ENCODE measurements at regions not wholly inside any gene's neighbourhood (a gene's known extent, or its start where the extent isn't known, plus 50 kb on each side); places are given as distances from the start of the nearest gene placed in this dataset.
"Not testable (repeated sequence)": the region's sequence is repeated elsewhere in the genome, so short reads cannot be mapped to it uniquely, and the experiment has no call there.

DNA sequence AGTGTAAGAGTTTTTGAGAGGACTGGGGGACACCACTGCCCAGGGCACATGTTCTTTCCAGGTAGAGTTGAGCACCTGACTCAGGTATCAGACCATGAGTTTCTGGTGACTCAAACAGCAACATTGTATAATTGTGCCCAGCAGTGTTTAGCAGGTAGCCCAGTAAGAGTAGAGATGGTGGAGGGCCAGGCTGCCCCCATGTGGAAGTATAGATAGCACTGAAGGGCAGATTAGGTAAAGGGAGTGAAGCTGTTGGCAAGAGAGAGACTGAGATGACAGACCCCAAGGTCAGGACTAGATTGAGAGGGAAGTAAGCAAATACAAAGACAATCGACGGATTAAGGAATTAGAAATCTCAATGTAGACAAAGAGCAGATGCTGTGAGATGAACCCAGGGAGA lies 74.6 kb downstream of the TRIM42 start:
- CTCF ChIA-PET, result no interaction called here
- POLR2A ChIA-PET, result interaction anchor here (0.7 kb wide), 1 partner anchor 883 kb away, joined by 3 read pairs; no protein-coding TSS in a partner anchor

DNA sequence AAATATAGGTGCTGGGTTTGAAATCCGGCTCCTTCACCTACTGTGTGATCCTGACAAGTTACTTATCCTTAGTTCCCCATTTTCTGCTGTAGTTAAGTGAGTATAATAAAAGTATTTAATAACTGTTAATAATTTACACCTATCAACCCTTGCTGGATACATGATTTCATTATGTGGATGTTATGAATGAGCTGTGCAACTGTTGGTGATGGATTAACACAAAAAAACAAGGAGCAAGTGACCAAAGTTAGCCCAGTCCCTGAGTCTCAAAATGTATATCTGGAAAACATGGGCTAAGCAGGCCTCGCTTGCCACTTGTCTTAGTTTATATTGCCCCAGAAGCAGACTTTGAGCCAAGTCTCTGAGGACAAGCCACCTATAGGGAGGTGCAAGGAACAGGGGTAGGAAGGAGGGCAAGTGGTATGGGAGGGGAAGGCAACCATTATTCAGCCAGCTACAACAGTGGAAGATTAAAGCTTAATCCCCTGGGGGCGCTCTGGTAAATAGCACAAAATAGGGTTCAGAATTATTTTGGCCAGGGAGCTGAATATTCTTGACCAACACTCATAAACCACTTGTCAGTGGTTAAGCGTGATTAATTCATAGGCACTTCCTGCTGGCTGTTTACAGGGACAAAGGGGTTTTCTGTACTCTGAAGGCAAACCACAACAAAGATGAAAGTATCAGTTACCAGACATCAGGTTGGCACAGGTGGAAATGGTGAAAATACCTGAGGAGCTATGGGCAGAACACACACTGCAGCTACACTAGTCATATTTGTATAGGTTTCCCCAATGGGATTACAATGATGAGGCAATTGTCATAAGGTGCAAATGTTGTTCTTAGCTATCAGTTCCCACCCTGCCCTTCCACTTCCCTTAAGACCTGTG lies 76.2 kb downstream of the TRIM42 start:
- ChIA-PET POLR2A (no interaction called here), CTCF (no interaction called here)

DNA sequence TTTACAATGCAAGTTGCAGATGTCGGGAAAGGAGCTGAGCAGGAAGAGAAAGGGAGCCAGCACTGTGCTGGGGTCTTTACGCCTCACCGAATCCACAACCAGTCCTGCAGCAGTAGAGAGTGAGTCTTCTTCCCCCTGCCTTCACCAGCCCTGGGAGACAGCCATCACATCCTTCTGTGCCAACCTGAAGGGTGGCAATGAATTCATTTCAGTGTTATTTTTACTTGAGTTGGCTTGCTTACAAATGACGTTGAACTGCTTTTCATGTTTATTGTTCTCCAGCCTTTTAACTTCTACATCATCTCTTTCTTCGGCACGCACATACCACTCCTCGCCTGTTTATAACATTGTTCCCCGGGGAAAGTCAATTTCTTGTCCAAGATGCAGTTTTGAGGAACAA lies 77.1 kb downstream of the TRIM42 start:
- POLR2A ChIA-PET, result no interaction called here
- CTCF ChIA-PET, result no interaction called here

DNA sequence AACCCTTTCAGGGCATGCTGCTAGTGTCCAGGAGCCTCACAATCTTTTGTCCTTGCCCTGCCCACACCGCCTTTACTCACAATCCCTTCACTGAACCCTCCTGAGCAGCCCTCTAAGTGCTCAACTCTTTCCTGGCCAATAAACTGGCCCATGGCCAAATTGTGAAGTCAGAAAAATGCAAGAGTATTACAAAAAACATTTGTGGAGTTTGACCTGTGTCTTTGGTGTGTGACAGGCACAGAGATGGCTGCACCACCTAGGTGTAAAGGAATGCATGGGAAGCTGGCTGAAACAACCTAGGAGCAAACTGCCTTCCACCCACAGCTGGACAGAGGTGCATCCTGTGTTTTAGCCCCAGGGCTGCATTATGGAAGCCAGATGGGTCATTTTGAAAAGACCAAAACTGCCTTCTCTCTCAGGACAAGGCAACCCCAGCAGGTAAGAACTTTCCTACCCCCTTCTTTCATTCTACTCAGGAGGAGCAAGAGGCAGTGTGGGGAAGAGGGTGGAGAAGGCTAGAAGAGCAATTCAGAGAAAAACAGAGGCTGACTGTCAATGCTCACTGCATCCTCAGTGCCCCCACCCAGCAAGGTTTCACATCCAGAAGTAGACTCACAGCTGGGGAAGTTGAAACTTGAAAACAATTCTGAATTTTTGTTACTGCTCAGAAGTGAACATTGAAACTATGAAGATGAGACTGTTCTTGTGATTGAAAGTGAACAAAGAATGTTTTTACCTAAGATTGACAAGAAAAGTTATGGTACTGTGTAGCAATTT lies 78.6 kb downstream of the TRIM42 start:
- ChIA-PET POLR2A (interaction anchor here (0.6 kb wide), 1 partner anchor 493 kb away, joined by 5 read pairs; no protein-coding TSS in a partner anchor), CTCF (no interaction called here)

DNA sequence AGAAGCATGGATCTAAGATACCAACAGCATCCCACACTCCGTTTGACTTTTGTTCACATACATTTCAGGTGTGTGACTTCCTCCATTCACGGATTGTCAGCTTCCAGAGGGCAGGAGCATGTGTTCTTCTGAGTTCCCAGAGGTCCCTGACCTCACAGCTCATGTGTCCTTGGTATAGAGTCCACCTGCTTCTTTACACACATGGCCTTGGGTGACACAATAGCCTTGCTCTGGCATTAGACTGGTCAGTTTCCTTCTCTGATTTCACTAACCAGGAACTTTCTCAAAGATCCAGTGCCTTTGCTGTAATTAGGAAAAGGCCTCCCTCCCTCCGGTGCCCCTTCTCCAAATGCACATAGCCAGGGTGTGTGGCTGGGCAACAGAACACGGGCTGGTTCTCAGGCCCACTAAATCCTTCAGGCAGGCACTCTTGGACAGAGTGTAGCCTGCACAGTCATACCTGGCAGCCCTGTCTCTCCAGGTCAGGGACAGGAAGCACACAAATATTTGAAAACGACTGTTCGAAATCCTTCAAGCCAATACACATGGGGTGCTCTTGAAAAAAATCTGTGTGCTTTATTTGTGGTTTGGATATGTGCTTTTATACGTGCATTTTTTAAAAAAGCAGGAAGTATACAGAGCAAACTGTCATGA lies 81.1 kb downstream of the TRIM42 start:
- CTCF ChIA-PET, result no interaction called here

DNA sequence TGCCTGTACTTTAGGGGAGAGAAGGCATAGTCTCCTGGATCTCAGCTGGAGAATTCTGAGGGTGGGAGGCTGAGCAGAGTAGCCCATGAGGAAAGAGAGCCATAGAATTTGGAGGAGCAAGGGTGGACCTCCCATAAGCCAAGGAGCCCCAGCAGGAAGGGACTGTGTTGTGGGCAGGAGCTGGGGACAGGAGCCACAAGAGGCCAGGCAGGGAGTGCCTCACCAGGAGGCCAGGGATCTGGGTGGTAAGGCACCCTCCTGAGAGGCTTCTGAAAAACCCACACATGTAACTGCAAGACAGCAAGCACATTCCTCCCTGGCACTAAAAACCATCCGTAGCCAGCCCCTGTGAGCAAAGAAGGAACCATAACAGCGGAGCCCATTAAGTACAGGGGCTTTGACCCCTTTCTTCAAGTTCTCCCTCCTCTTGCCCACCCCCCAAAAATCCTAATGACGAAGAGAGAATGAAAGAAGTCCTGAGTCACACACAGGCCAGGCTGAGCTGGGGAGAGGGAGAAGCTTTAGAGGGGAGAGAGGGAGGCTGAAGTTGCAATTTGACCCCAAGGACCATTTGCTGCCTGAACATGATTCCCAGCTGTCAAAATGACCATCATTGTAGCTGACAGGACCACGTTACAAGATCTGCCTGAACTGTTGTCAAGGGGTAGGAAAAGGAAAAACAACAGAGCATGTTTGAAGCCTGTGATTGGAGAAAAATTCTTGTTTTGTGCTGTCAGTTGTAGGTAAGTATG lies 82.6 kb downstream of the TRIM42 start:
- ChIA-PET POLR2A (no interaction called here), CTCF (no interaction called here)

More for the DNA sequence above, 81.1 kb downstream of the TRIM42 start:
- POLR2A ChIA-PET, result no interaction called here

DNA sequence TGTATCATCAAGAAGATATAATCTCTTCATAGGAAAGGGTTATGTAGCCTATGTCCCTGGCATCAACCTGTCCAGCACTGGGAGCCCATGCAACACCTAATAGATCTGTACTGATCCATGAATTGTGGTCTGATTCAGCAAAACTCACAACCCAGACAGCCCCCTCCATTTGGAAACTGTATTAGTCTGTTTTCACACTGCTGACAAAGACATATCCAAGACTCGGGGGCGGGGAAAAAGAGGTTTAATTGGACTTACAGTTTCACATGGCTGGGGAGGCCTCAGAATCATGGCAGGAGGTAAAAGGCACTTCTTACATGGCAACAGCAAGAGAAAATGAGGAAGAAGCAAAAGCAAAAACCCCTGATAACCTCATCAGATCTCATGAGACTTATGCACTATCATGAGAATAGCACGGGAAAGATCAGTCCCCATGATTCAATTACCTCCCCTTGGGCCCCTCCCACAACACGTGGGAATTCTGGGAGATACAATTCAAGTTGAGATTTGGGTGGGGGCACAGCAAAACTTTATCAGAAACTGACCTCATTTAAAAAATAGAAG lies 83.3 kb downstream of the TRIM42 start:
- ChIA-PET CTCF (no interaction called here), POLR2A (no interaction called here)

DNA sequence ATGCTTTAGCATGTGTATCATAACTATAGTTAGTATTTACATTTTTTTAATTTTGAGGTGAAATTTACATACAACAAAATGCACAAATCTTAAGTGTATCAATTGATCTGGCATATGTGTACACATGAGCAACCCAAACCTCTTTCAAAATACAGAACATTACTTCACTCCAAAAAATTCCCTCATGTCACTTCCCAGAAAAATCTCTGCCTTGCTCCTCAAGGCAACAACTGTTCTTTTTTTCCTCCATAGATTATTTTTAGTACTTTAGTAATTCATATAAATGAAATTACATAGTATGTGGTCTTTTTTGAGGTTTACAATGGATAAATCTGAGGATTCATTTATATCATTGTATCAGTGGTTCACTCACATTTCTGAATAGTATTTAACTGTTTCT lies 84.9 kb downstream of the TRIM42 start:
- ChIA-PET CTCF (no interaction called here), POLR2A (no interaction called here)

DNA sequence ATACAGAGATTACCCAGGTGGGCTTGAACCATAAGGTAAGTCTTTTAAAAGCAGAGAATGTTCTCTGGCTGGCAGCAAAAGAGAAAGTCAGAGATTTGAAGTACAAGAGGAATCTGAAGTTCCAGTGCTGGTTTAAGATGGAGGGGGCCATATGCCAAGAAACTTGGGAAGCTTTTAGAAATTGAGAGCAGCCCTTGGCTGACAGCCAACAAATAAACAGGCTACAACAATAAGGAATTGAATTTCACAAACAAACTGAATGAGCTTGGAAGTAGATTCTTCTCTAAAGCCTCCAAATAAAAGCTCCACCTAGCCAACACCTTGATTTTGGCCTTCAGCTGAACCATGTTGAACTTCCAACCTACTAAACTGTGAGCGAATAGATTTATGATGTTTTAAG lies 85.7 kb downstream of the TRIM42 start:
- ChIA-PET CTCF (no interaction called here), POLR2A (no interaction called here)

DNA sequence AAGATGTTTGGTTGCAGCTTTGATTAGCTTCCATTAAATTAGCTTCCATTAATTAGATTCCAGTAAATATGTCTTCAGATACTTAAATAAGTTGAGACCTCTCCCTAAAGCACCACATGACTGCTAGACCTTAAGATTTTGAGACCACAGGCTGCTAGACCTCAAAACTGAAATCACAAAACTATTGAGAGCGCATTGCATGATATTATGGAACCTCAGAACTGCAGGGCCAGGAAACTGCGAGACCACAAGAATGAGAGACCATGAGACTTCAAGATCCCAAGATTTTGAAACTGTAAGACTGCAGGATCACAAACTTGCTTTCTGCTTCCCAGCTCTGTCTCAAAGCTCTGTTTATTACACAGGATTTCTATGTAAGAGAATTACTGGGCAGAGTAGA lies 87.4 kb downstream of the TRIM42 start:
- ChIA-PET POLR2A (no interaction called here), CTCF (no interaction called here)

DNA sequence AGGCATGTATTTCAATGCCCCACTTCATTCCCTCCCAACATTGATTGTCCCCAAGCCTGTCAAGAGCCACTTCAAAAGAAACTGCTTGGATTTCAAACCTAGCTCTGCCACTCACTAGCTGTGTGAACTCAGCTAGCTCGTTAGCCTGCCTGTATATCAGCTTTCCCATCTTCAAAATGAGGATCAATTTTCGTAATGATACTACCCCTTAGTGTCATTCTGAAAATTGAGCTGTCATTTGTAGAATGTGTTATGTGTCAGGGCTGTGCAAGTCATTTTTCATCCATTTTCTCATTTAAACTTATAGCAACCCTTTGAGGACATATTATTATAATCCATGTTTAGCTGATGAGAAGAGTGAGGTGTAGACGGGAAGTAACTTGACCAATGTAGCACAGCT lies 88.6 kb downstream of the TRIM42 start:
- CTCF ChIA-PET, result no interaction called here
- POLR2A ChIA-PET, result no interaction called here

DNA sequence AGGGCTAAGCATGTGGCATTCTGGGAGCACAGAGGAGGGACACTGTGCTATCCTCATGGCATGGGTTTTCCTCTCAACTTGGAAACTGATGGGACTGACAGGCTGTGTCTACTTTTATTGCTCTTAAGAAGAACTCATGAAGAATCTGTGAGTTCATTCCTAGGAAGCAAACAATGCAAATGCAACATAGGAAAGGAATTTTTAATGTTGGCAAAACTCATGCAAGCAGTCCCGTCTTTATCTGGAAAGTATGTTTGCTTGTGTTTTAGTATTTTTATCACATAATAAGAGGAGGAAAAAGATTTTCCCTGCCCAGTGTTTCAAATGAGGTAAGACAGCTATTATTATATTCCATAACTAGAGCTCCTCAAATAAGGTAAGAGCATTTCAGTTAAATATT lies 89.7 kb downstream of the TRIM42 start:
- ChIA-PET CTCF (no interaction called here), POLR2A (no interaction called here)

DNA sequence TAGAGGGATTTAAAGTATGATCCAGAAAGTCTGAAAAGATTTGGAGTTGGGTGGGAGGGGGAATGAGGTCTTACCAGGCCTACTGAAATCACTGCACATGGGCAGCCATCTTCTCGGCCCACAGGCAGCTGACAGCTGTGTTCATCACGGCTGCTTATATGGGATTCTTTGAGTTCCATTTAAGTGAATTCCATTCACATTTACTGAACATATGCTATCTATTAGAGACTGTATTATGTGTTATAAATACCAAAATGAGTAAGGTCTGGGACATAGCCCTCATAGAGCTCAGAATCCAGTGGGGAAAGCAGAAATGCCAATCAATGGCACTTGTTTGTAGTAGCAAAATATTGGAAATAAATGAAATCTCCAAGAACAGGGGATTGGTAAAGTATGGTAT lies 91.1 kb downstream of the TRIM42 start:
- ChIA-PET POLR2A (no interaction called here), CTCF (no interaction called here)

DNA sequence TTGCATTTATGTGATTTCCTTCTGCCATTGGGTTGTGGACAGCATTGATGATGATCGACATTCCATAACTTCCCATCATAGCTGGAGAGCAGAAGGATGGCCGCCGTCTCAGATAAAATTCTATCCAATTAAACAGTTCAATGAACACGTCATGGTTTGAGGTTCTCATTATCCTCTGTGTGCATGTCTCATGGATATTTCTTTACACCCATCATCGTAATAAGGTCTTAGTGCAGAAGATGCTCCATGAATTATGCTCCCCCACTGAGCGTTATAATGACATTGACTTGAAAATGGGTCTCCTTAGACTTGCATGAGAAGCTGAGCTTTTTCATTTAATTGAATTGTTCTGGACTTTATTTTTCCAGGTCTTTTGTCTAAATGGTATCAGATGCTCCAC lies 92.1 kb downstream of the TRIM42 start:
- CTCF ChIA-PET, result no interaction called here
- POLR2A ChIA-PET, result no interaction called here

DNA sequence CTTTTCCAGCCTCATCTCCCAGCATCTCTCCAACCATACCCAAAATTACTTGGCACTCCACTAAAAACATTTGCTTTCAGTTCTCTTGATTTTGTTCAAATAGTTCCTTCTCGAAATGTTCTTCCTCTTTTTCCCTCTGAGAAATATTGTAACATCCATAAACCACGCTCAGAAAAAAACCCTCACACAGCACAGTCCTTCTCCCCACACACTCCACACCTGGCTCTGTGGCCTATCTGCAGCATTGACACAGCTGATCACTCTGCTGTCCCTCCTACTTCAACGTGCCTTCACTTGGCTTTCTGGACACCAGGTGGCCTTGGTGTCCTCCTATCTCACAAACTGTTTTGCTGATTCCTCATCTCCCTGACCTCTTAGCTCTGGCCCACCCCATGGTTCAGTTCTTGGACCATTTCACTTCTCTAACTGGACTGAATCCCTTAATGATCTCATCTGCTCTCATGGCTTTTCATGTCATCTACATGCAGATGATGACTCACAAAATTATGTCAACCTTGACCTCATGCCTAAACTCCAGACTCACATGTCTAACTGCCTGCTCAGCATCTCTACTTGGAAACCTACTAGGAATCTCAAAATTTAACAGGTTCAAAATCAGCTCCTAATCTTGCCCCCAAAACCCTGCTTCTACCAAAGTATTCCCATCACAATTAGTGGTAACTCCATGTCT lies 93.3 kb downstream of the TRIM42 start:
- CTCF ChIA-PET, result no interaction called here
- POLR2A ChIA-PET, result no interaction called here

DNA sequence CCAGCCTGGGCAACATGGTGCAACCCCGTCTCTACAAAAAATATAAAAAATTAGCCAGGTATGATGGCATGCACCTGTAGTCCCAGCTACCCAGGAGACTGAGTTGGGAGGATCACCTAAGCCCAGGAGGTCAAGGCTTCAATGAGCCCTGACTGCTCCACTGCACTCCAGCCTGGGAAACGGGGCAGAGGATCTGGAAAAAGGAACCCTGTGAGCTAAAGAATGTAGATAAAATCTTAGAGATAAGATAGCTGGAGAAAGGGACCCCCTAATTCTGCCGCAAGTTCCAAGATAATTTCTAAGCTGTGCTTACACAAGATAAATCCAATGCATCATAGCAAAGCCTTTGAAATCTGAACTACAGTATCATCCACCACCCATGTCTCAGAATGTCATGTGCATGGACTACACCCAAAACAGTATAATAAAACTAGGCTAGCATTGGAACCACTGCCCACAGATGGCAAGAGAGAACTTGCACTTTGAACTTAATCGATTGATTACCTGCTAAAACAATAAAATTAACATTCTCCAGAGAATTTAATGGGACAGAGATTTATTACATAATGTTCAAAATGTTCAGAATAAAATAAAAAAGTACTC lies 99.9 kb downstream of the TRIM42 start:
- ChIA-PET POLR2A (no interaction called here), CTCF (no interaction called here)

DNA sequence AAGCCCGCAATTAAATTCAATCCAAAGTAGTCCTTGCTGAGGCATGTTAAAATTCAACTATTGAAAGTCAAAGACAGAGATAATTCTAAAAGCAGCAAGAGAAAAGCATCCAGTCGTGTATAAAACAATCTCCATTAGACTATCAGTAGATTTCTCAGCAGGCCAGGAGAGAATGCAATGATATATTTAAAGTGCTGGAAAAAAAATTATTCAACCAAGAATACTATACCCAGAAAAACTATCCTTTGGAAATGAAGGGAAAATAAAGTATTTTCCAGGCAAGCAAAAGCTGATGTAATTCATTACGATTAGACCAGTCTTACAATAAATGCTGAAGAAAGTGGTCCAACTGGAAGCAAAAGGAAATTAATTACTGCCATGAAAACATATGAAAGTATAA lies 113.5 kb downstream of the TRIM42 start:
- POLR2A ChIA-PET, result no interaction called here
- CTCF ChIA-PET, result no interaction called here

DNA sequence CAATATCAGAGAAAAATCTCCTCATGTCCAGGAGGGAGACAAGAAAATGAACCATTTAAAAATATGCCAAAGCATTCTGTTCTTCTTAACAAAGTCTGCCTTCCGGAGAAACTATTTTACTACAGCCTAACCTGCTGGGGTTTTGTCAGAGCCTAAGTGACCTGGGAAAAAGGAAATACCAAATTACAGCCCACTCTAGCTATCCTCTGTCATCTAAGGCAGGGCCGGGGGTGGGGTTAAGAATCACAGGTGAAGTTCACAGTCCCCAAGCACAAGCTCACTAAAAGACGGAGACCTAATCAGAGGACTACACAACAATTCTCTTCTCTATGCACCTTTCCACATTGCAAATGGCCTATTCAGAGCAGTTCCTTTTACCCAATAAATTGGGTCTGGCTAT lies 116.6 kb downstream of the TRIM42 start:
- POLR2A ChIA-PET, result no interaction called here

DNA sequence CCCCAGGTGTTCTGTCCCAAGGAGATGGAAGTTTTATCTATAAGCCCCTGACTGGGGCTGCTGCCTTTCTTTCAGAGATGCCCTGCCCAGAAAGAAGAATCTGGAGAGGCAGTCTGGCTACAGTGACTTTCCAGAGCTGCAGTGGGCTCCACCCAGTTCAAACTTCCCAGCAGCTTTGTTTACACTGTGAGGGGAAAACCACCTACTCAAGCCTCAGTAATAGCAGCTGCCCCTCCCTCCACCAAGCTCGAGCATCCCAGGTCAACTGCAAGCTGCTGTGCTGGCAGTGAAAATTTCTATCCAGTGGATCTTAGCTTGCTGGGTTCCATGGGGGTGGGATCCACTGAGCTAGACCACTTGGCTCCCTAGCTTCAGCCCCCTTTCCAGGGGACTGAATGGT lies 125.0 kb downstream of the TRIM42 start:
- CTCF ChIA-PET, POLR2A ChIA-PET: not testable (repeated sequence)

More for the DNA sequence above, 116.6 kb downstream of the TRIM42 start:
- CTCF ChIA-PET, result no interaction called here

All from activated CD8-positive, alpha-beta memory T cell treated with anti-CD3 and anti-CD28 coated beads for 36 hours (primary cell).